RPMI7951 (cell line): ENCODE measurements at regions not wholly inside any gene's neighbourhood (a gene's known extent, or its start where the extent isn't known, plus 50 kb on each side); places are given as distances from the start of the nearest gene placed in this dataset.
A peak's percentile ranks its signal among the peaks of the same experiment; 100 is the strongest.

Experiments used
- DNase-seq: peaks from one replicate; pipeline ENCODE4 v3.0.0-alpha.2; 2012; ENCODE audit warnings: low read depth

GRCh38 chr22:23522623-23523251, 57.4 kb downstream of the IGLL1 start:
- DNase-seq: peak; percentile 16

- DNase-seq: peak; percentile 88
Observed at GRCh38 chr22:23521441-23522113, 58.5 kb downstream of the IGLL1 start.

DNA sequence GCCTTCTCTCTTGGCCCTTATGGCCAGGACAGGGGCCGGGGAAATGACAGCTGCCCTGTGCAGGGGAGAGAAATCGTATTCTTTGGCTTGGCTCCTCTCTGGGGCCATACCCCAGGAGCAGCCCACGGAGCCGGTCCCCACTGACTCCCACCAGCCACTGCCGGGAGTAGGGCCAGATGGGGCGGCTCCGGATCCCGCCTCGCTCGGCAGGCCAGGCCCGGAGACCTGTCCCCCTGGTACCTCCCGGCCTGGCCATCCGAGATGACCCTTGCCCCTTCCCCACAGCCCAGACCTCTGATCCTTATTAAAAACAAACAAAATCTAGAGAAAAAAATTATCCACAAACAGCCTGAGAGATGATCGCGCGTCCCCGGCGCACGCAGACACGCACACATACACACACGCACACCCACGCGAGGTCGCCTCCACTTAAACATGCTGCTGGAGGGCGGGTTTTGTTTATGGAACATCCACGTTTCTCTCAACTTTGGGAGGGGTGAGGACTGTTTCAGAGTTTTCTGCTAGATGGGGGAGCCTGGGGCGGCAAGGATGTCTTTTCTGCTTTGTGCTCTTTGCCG, 59.1 kb downstream of the IGLL1 start:
- DNase-seq: no peak

- no peak for DNase-seq
Observed at GRCh38 chr22:23519442-23520157, 60.5 kb downstream of the IGLL1 start.

GRCh38 chr22:23518376-23519187, 61.5 kb downstream of the IGLL1 start:
- DNase-seq: no peak

DNA sequence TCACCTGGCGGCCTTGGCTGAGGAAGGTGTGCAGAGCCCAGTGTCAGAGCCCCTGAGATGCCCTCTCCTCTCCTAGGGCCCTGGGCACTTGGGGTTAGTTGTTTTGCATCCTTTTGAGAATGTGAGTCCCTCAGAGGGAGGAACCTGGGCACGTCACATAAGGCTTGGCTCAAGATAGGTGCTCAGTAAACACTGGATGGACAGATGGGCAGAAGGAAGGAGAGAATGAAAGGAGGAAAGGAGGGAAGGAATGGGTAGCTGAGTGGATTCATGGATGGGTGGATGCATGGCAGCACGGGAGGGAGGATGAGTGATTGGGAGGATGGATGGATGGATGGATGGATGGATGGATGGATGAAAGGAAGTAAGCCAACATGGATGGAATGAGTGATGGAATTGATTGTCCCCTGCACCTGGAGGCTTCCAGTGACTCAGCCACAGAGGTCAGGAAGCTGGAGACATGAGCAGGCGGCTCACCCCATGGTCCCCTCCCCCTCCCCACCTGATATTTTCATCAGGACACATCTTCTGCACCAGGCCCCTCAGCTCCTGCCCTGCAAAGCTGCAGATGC, 62.2 kb downstream of the IGLL1 start:
- DNase-seq: no peak

DNA sequence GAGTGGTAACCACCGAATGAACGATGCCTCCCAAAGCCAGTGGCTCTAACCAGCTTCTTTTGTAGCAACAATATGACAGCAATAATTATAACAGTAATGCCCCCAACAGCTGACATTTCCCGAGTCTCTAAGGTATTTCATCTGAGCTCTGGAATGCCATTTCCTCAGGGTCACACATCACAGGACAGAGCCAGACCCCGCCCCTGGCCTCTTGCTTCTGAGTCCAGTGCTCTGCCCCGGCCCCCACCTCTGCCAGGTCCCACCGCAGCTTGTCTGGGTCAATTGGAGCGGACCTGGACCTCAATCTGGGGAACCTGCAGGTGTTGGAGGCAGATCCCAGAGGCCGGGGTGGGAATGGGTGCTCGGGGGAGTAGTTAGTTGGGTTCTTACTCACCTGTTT, 63.8 kb downstream of the IGLL1 start:
- no peak for DNase-seq

DNA sequence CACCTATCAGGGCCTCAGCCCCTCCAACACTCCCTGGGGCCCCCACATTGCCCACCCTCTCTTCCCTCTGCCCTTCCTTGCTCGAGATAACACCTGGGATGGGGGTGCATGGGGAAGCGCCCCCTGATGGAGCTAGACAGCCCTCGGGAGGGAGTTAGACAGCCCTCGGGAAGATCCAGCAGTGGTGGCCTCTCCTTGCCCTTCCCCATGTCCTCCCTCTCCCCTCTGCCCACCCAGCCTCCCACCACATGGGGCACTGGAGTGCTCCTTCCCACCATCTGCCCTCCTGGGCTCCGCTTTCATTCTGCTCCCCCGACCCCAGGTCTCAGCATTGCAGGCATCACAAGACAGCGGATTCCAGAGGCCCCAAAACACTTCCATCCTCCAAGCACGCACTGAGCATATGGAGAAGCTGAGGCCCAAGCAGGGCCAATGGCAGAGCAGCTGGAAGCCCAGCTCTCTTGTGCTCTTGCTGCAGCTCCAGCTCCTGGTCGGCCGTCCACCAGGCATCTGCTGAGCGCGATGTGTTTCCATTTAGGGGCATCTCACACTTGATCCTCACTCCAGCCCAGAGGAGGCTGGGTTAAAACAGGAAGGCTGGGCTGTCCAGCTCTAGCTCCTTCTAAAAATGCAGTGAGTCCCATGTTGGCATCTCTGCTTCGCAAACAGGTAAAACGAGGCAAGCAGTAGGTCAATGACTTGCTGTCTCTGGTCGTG, 65.6 kb downstream of the IGLL1 start:
- no peak for DNase-seq

- DNase-seq: no peak
Observed at GRCh38 chr22:23513705-23514104, 66.4 kb downstream of the IGLL1 start.

- DNase-seq: no peak
Observed at GRCh38 chr22:23513133-23513532, 67.0 kb downstream of the IGLL1 start.

- no peak for DNase-seq
Observed at GRCh38 chr22:23512721-23513120, 67.4 kb downstream of the IGLL1 start.

GRCh38 chr22:23512348-23512705, 67.8 kb downstream of the IGLL1 start:
- DNase-seq: no peak

GRCh38 chr22:23511627-23512347, 68.3 kb downstream of the IGLL1 start:
- no peak for DNase-seq

DNA sequence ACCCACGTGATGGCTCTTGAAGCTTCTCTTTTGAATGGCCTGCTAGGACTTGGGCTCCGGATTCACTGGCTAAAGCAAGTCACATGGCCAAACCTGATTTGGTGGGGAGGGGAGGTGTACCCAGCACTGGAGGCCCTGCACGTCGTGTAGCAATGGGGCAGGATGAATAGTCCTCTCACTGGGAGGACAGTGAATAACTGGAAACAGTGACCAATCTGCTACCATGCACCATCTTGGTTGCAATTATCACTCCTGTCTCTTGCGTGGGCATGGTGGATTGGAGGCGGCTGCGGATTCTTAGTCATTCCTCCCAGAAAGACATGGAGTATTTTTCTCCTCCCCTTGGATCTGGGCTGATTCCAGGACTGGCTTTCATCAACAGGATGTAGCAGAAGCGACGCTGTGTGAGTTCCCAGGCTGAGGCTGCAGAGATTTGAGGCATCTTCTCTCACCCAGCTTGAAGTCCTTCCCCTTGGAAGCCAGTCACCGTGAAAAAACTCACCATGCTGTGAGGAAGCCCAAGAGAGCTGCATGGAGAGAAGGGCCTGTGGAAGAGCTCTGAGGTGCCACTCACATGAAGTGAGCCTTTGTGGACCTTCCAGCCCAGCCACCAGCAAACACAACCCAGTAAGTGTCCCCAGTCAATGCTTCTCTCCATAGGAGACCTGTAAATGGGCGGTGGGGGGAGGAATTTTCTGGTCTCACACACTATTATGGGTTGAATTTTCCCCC, 70.4 kb downstream of the IGLL1 start:
- DNase-seq: peak; percentile 66

GRCh38 chr22:23504516-23504915, 75.6 kb downstream of the IGLL1 start:
- no peak for DNase-seq

DNA sequence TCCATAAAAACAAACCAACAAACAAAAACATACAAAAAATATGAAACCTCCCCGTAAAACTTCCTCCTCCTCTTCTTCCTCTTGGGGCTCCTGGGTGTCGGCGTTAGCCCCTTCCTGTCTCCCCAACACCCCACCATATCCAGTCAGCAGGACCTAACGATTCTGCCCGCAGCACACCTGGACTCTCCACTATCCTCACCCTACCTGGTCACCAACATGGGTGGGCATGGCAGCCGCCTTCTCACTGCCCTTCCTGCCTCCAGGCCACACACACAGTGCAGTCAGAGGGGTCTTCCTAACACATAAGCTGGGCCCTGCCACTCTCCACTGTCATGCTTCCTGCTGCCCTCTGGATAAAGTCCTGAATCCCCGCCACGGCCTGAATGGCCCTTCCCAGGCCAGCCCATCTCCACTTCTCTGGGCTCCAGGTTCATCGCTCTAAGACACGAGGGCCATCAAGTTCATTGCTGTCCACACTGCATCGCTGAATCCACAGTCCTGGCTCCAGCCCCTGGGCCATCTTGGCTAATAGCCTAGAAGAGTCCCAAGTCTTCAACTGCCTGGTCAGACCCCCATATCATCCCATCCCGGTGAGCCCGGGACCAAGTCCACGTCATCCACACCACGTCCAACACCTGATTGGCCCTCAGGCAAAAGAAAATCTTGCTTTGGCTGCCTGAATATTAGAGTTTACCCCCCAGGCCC, 76.2 kb downstream of the IGLL1 start:
- DNase-seq: no peak

- DNase-seq: no peak
Observed at GRCh38 chr22:23503142-23503541, 76.9 kb downstream of the IGLL1 start.

- no peak for DNase-seq
Observed at GRCh38 chr22:23501708-23502107, 78.4 kb downstream of the IGLL1 start.

- DNase-seq: no peak
Observed at GRCh38 chr22:23501261-23501619, 78.8 kb downstream of the IGLL1 start.
